NB4 (cell line): ENCODE measurements at regions not wholly inside any gene's neighbourhood (a gene's known extent, or its start where the extent isn't known, plus 50 kb on each side); places are given as distances from the start of the nearest gene placed in this dataset.

Experiments used
- CTCF ChIP-seq: IDR thresholded peaks from one replicate; pipeline ENCODE4 v1.5.1; 2012; ENCODE audit warnings: low read depth, low read length
- MAX ChIP-seq: IDR thresholded peaks from 2 replicates; pipeline ENCODE4 v1.6.1; 2011; ENCODE audit warnings: low read depth, low read length
- MYC ChIP-seq: IDR thresholded peaks from 2 replicates; pipeline ENCODE4 v1.6.1; 2011; ENCODE audit warnings: low read depth, low read length
- POLR2A ChIP-seq: IDR thresholded peaks from 2 replicates; pipeline ENCODE4 v1.6.1; 2011; ENCODE audit warnings: mild to moderate bottlenecking; ENCODE audit not compliant: insufficient read length; ENCODE audit errors: extremely low read depth

GRCh38 chr12:59282999-59283398, 312.8 kb upstream of the SLC16A7 start:
- no peak for TF ChIP-seq CTCF
- no peak for TF ChIP-seq MAX
- TF ChIP-seq POLR2A: no peak
- TF ChIP-seq MYC: no peak
